ENCODE measurements at regions not wholly inside any gene's neighbourhood (a gene's known extent, or its start where the extent isn't known, plus 50 kb on each side); places are given as distances from the start of the nearest gene placed in this dataset.
A peak's percentile ranks its signal among the peaks of the same experiment; 100 is the strongest.

DNA sequence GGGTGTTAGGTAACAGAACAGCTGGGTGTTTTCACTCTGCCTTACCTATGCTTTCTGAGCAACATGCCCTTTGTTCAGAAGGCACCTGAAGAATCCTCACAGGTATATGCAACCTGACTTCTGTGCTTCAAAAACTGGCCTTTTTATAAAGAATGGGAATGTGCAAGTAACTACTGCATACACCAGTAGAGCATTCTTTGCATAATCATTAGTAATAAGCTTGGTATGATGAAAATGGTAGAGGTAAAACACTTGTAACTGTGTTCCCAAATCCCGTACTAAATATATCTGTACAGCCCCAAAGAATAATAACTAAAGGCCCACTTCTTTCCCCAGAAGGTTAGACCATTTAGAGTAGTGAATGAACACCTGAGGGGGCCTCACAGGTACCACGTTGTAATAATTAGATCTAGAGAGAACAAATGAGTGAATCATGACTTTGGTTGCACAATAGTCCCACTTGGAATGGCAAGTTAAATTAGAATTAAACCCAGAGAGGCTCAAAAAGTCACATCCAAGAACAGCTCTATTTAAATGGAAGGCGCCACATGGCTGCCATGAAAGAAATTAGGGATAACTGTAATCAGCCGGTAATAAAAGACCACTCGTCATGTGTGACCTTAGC, 413.9 kb downstream of the KLF12 start:
- DNase-seq (ENCODE audit: low read depth, low spot score): no peak
- Histone ChIP-seq H3K9me3 (ENCODE audit: low read depth, low read length) (no peaks in the 10 kb centered on the region), H3K27ac (no peak overlapping the region), H3K36me3 (ENCODE audit: insufficient read depth, low read length) (no peaks in the 10 kb centered on the region; the same call in 1 of the 2 replicates), H3K9ac (ENCODE audit: insufficient read length) (no peak overlapping the region), H3K4me3 (no peak overlapping the region)
- no peak for TF ChIP-seq EZH2 (IDR thresholded peaks at IDR 0.05)
- TF ChIP-seq FOXP2 (optimal IDR thresholded peaks at IDR 0.05; ENCODE audit: control extremely low read depth, extremely low read length, insufficient read depth): no peak
- no peak for TF ChIP-seq POLR2AphosphoS5 (IDR thresholded peaks at IDR 0.05; ENCODE audit: borderline replicate concordance, low read depth, low read length)

DNA sequence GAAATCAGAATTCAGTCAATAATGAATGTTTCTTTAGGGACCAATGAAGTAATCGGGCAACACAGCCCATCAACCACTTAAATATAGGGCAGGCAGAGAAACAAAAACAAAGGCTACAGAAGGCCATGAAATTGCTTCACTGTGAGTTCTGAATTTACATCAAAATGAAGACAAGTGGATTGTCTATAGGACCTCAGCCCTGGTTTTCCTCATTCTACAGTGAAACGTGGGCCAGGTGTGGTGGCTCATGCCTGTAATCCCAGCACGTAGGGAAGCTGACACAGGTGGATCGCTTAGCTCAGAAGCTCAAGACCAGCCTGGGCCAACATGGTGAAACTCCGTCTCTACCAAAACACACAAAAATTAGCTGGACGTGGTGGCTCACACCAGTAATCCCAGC, 416.0 kb downstream of the KLF12 start:
- no peak for DNase-seq (ENCODE audit: low read depth, low spot score)
- Histone ChIP-seq H3K9me3 (ENCODE audit: low read depth, low read length) (no peaks in the 10 kb centered on the region), H3K4me3 (no peak overlapping the region), H3K27ac (no peak overlapping the region), H3K9ac (ENCODE audit: insufficient read length) (no peak overlapping the region), H3K36me3 (ENCODE audit: insufficient read depth, low read length) (no peaks in the 10 kb centered on the region; the same call in 1 of the 2 replicates)
- TF ChIP-seq POLR2AphosphoS5 (IDR thresholded peaks at IDR 0.05; ENCODE audit: borderline replicate concordance, low read depth, low read length): no peak
- TF ChIP-seq FOXP2 (optimal IDR thresholded peaks at IDR 0.05; ENCODE audit: control extremely low read depth, extremely low read length, insufficient read depth): no peak
- TF ChIP-seq EZH2 (IDR thresholded peaks at IDR 0.05): no peak

DNA sequence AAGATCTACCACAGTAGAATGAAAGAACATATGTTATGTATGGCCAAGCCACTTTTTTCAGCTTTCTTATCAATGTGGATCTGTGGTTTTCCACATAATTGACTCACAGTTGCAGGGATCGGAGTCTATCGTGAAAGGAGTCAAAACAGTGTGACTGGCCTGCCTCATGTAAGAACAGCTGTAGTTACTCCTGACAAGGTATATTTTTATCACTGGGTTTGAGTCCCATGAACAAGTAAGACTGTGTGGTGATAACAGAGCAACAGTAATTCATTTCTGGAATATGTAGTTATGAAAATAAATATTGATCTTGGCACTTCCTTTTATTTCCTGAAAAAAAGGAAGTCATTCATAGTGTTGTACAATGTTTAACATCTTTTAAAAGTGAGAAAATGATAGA, 416.6 kb downstream of the KLF12 start:
- DNase-seq (ENCODE audit: low read depth, low spot score): no peak
- no peak overlapping the region for H3K27ac ChIP-seq

DNA sequence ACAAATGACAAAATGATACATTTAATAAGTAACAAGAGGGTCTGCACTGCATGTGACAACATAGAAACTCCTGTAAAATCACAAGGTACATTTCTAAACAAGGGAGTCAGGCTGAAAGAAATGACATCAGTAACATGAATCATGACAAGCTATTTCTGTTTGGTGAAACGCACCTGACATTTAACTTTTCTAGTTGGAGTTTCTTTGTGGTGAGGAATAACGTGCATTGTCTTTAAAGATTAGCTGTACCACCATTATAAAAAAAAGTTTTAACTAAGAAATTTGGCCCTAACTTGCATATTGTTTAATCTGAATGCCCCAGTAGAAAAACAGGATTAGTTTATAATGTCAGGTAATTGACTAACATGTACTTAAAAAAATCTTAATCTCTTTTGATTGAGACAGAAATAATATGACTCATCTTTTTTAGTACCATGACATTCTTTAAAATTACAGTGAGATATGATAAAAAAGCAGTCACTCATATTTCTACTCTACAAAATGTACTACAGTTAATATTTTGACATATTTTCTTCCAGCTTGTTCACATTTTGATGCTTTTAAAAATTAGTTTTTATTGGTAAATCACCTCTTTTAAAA, 418.2 kb downstream of the KLF12 start:
- no peak for DNase-seq (ENCODE audit: low read depth, low spot score)
- no peak overlapping the region for H3K9ac ChIP-seq (ENCODE audit: insufficient read length)
- no peaks in the 10 kb centered on the region for H3K9me3 ChIP-seq (ENCODE audit: low read depth, low read length)
- H3K4me3 ChIP-seq: no peak overlapping the region
- no peak overlapping the region for H3K27ac ChIP-seq
- TF ChIP-seq POLR2AphosphoS5 (IDR thresholded peaks at IDR 0.05; ENCODE audit: borderline replicate concordance, low read depth, low read length) (no peak), EZH2 (IDR thresholded peaks at IDR 0.05) (no peak), FOXP2 (optimal IDR thresholded peaks at IDR 0.05; ENCODE audit: control extremely low read depth, extremely low read length, insufficient read depth) (no peak)
- H3K36me3 ChIP-seq (ENCODE audit: insufficient read depth, low read length): no peaks in the 10 kb centered on the region; the same call in 1 of the 2 replicates

More for the DNA sequence above, 416.6 kb downstream of the KLF12 start:
- Histone ChIP-seq H3K9ac (ENCODE audit: insufficient read length) (no peak overlapping the region), H3K36me3 (ENCODE audit: insufficient read depth, low read length) (no peaks in the 10 kb centered on the region; the same call in 1 of the 2 replicates), H3K9me3 (ENCODE audit: low read depth, low read length) (no peaks in the 10 kb centered on the region), H3K4me3 (no peak overlapping the region)
- no peak for TF ChIP-seq POLR2AphosphoS5 (IDR thresholded peaks at IDR 0.05; ENCODE audit: borderline replicate concordance, low read depth, low read length)
- no peak for TF ChIP-seq FOXP2 (optimal IDR thresholded peaks at IDR 0.05; ENCODE audit: control extremely low read depth, extremely low read length, insufficient read depth)
- TF ChIP-seq EZH2 (IDR thresholded peaks at IDR 0.05): no peak

DNA sequence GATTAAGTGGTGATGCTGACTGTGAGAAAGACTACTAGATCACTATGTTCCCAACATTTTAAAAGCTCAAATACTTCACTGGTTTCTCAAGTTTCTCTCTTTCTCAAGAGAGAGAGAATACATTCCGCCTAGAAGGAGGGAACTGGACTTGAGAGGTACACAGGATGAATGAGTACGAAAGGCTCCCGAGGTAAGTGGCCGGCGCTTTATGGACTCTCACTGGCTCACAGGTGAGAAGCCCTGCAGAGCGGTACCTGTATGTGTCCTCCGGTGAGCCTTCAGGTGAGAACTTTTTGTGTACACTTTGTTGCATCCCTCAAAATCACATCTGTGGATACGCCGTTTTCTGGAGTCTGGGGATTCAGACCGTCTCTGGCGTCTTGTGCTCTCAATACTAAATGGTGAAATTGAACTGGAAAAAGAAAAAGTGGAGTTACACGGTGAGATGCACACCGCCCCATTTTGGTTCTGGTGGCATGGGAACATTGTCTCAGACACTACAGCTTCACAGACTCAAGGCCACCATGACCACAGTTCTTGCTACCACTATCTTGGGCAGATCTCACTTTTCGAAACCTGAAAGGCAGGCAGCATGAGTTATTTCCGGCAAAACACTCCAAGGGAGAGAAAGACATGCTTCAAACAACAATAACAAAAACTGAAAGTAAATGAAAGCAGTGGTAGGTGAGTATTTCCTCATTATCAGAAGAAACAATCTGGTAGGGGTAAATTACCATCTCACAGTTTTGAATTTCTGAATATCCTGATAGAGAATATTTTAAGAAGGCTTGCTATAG, 418.9 kb downstream of the KLF12 start:
- Histone ChIP-seq H3K9me3 (ENCODE audit: low read depth, low read length) (no peaks in the 10 kb centered on the region), H3K27ac (no peak overlapping the region), H3K9ac (ENCODE audit: insufficient read length) (no peak overlapping the region), H3K4me3 (no peak overlapping the region), H3K36me3 (ENCODE audit: insufficient read depth, low read length) (no peaks in the 10 kb centered on the region; the same call in 1 of the 2 replicates)
- DNase-seq (ENCODE audit: low read depth, low spot score): no peak
- TF ChIP-seq FOXP2 (optimal IDR thresholded peaks at IDR 0.05; ENCODE audit: control extremely low read depth, extremely low read length, insufficient read depth) (no peak), EZH2 (IDR thresholded peaks at IDR 0.05) (no peak), POLR2AphosphoS5 (IDR thresholded peaks at IDR 0.05; ENCODE audit: borderline replicate concordance, low read depth, low read length) (no peak)

DNA sequence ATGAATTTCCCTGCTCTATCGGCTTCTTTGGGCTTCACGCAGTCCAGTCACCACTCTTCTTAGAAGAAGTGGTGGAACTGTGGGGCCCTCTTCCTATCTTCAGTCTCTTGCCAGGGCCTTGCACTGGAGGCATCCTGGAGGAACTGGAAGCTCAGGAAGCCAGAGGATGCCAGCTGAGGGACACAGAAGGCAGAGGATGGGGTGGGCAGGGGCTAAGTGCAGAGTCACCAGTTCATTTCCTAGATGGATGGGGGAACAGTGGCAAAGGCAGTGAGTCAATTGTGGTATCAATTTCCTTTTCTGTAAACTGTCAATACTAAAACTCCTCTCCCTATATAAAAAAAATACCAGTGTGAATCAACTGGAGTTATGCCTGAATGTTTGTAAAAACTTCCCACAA, 419.7 kb downstream of the KLF12 start:
- Histone ChIP-seq H3K4me3 (no peak overlapping the region), H3K9ac (ENCODE audit: insufficient read length) (no peak overlapping the region), H3K36me3 (ENCODE audit: insufficient read depth, low read length) (no peaks in the 10 kb centered on the region; the same call in 1 of the 2 replicates), H3K27ac (no peak overlapping the region), H3K9me3 (ENCODE audit: low read depth, low read length) (no peaks in the 10 kb centered on the region)
- no peak for TF ChIP-seq POLR2AphosphoS5 (IDR thresholded peaks at IDR 0.05; ENCODE audit: borderline replicate concordance, low read depth, low read length)
- no peak for TF ChIP-seq EZH2 (IDR thresholded peaks at IDR 0.05)
- no peak for TF ChIP-seq FOXP2 (optimal IDR thresholded peaks at IDR 0.05; ENCODE audit: control extremely low read depth, extremely low read length, insufficient read depth)
- no peak for DNase-seq (ENCODE audit: low read depth, low spot score)

DNA sequence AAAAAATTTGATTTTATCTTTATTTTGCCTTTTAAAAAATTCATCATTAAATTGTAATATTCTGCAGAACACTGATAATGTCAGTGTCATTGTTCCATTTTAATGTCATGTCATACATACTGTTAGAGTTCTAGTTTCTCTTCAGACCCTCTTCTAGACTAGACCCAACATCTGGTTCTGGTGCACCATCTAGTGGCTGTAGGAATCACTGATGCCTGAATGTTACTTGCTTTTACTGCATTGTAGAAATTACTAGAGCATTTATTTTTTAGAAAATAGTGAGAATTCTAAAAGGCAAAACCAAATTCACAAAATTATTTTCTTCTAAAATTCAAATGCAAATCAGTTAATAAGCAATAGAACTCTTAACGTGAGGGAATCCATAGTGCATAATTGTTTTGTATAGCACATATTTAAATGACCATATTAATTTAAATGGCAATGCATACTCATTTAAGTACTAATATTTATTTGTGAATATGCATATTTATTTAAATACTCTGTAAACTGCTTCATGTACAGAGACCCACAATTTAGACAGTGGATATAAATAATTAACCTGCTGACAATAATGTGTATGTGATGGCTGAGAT, 425.7 kb downstream of the KLF12 start:
- DNase-seq (ENCODE audit: low read depth, low spot score): peak; percentile 53
- TF ChIP-seq POLR2AphosphoS5 (IDR thresholded peaks at IDR 0.05; ENCODE audit: borderline replicate concordance, low read depth, low read length) (no peak), EZH2 (IDR thresholded peaks at IDR 0.05) (no peak), FOXP2 (optimal IDR thresholded peaks at IDR 0.05; ENCODE audit: control extremely low read depth, extremely low read length, insufficient read depth) (no peak)
- Histone ChIP-seq H3K27ac (no peak overlapping the region), H3K9ac (ENCODE audit: insufficient read length) (no peak overlapping the region), H3K36me3 (ENCODE audit: insufficient read depth, low read length) (no peaks in the 10 kb centered on the region), H3K4me3 (no peak overlapping the region), H3K9me3 (ENCODE audit: low read depth, low read length) (no peaks in the 10 kb centered on the region)

DNA sequence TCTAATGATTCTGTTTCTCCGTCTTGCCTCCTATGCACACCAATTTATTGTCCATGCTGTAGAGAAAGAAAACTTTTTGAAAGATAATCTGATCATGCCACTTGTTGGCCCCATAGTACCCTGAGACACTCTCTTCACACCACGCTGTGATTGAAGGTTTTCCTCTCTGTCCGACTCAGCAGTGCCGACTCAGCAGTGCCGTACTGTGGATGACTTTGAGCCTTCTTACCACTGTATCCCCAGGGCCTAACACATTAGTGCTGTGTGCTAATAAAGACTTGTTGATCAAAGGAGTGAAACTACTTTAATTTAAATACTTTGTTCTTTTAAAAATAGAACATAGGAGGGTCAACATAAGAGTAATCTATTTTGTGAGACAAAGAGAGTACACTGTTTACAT, 429.6 kb downstream of the KLF12 start:
- TF ChIP-seq POLR2AphosphoS5 (IDR thresholded peaks at IDR 0.05; ENCODE audit: borderline replicate concordance, low read depth, low read length) (no peak), FOXP2 (optimal IDR thresholded peaks at IDR 0.05; ENCODE audit: control extremely low read depth, extremely low read length, insufficient read depth) (no peak), EZH2 (IDR thresholded peaks at IDR 0.05) (no peak)

More for the DNA sequence above, 429.6 kb downstream of the KLF12 start:
- Histone ChIP-seq H3K9ac (ENCODE audit: insufficient read length) (no peak overlapping the region), H3K36me3 (ENCODE audit: insufficient read depth, low read length) (no peaks in the 10 kb centered on the region), H3K27ac (no peak overlapping the region), H3K4me3 (no peak overlapping the region), H3K9me3 (ENCODE audit: low read depth, low read length) (no peaks in the 10 kb centered on the region)
- DNase-seq (ENCODE audit: low read depth, low spot score): no peak

Measured in SK-N-MC (cell line).